HepG2 (cell line): ENCODE measurements at regions not wholly inside any gene's neighbourhood (a gene's known extent, or its start where the extent isn't known, plus 50 kb on each side); places are given as distances from the start of the nearest gene placed in this dataset.

ENCODE experiments used
- ATAC-seq: fragments of 200-7000 bp; cut with Tn5 transposase; 3 replicates; pipeline ENCODE4 v1.9.1; 2020; ENCODE audit warnings: mild to moderate bottlenecking, moderate library complexity
- BruUV-seq: library from RNA; stranded (reverse); fragments of 400-500 nt; replicated peaks from 2 replicates; lab custom pipeline; 2021; lab: Mats Ljungman, UMichigan
- CTCF ChIA-PET: fragments of 300-600 bp; formaldehyde crosslinking; extraction: SDS; loops from one replicate; lab custom pipeline; 2021; ENCODE audit warnings: low total read pairs, inconsistent platforms, low intra/inter-chr PET ratio; lab: Yijun Ruan, JAX
- POLR2A ChIA-PET: fragments of 350-600 bp; sonication (Branson Sonifier 250); formaldehyde crosslinking; loops from one replicate; lab custom pipeline; 2020; ENCODE audit warnings: antibody characterized with exemption, inconsistent platforms; lab: Yijun Ruan, JAX
- DNase-seq: peaks from one replicate; pipeline ENCODE4 v3.0.0-alpha.2; 2015; ENCODE audit warnings: low spot score
- FAIRE-seq: peaks from 3 replicates; lab custom pipeline; 2011; peaks lifted over from hg19 to GRCh38; lab: Jason Lieb, UNC
- H2AFZ ChIP-seq: one replicate; pipeline ENCODE4 v1.6.1; 2011; ENCODE audit warnings: low read length, inconsistent platforms
- H3K27ac ChIP-seq: fragments of 300-600 bp; 3 replicates; pipeline ENCODE4 v1.8.0; 2011; ENCODE audit warnings: mixed run types, mild to moderate bottlenecking, mixed read lengths, low read length, inconsistent platforms; ENCODE audit not compliant: insufficient read depth; ENCODE audit errors: extremely low read length
- H3K27me3 ChIP-seq, 2 experiments: fragments of 200-600 bp in 1 of 2; 2 replicates in 1 of 2; 3 replicates in 1 of 2; pipeline versions ENCODE4 v1.6.0 to v1.8.0; 2011; ENCODE audit warnings: low read length in 2 of 2, mild to moderate bottlenecking in 2 of 2, moderate library complexity in 2 of 2, inconsistent platforms in 1 of 2; ENCODE audit not compliant: insufficient read depth in 2 of 2, control insufficient read depth in 1 of 2
- H3K36me3 ChIP-seq, 2 experiments: fragments of 200-600 bp in 1 of 2; replicated peaks in 1 of 2; 2 replicates in 1 of 2; 3 replicates in 1 of 2; pipeline versions ENCODE4 v1.5.1 to v1.8.0; 2011; ENCODE audit warnings: low read length in 2 of 2, inconsistent platforms in 1 of 2; ENCODE audit not compliant: insufficient read depth in 2 of 2, control insufficient read depth in 1 of 2
- H3K4me1 ChIP-seq: 2 replicates; pipeline ENCODE4 v1.5.1; 2012; ENCODE audit warnings: low read length, inconsistent platforms; ENCODE audit not compliant: insufficient read depth
- H3K4me2 ChIP-seq: 2 replicates; pipeline ENCODE4 v1.6.0; 2011; ENCODE audit warnings: low read depth, low read length, inconsistent platforms
- H3K4me3 ChIP-seq, 3 experiments: fragments of 200-600 bp in 1 of 3; sonication (generic), shearing (Covaris generic) in 1 of 3; replicated peaks in 1 of 3; 2 replicates each; pipeline ENCODE4 v1.5.1; 2011 to 2016; ENCODE audit warnings: low read length in 3 of 3, inconsistent platforms in 2 of 3, low read depth in 2 of 3, mild to moderate bottlenecking in 2 of 3, control low read depth in 1 of 3, mixed read lengths in 1 of 3; ENCODE audit not compliant: insufficient read depth in 1 of 3
- H3K79me2 ChIP-seq: one replicate; pipeline ENCODE4 v1.6.1; 2011; ENCODE audit warnings: low read length, inconsistent platforms; ENCODE audit not compliant: insufficient read depth
- H3K9ac ChIP-seq: 2 replicates; pipeline ENCODE4 v1.6.0; 2011; ENCODE audit warnings: mild to moderate bottlenecking, low read depth, low read length, inconsistent platforms; ENCODE audit not compliant: insufficient read depth
- H3K9me3 ChIP-seq: 2 replicates; pipeline ENCODE4 v1.5.1; 2012; ENCODE audit warnings: mild to moderate bottlenecking, low read length
- H4K20me1 ChIP-seq: 2 replicates; pipeline ENCODE4 v1.6.0; 2011; ENCODE audit warnings: inconsistent platforms, mild to moderate bottlenecking, low read length, moderate library complexity; ENCODE audit not compliant: insufficient read depth
- GLI4 ChIP-seq: sonication (generic); formaldehyde crosslinking; IDR thresholded peaks from 2 replicates; pipeline ENCODE4 v1.5.1; 2020; ENCODE audit warnings: missing genetic modification reagents, mild to moderate bottlenecking, moderate library complexity, borderline replicate concordance
- KLF11 ChIP-seq: IDR thresholded peaks from 2 replicates; pipeline ENCODE4 v1.6.1; 2016; ENCODE audit warnings: missing compliant biosample characterization
- PRDM10 ChIP-seq: sonication (generic); formaldehyde crosslinking; IDR thresholded peaks from 2 replicates; pipeline ENCODE4 v1.4.0; 2020; ENCODE audit warnings: low read depth, missing genetic modification reagents
- RFXAP ChIP-seq: sonication (generic); formaldehyde crosslinking; IDR thresholded peaks from 2 replicates; pipeline ENCODE4 v1.4.0; 2020; ENCODE audit warnings: missing genetic modification reagents, borderline replicate concordance
- THAP11 ChIP-seq: IDR thresholded peaks from 2 replicates; pipeline ENCODE4 v1.6.1; 2016; ENCODE audit warnings: missing biosample characterization, missing genetic modification reagents
- ZMYM2 ChIP-seq: sonication (generic); formaldehyde crosslinking; IDR thresholded peaks from 2 replicates; pipeline ENCODE4 v1.8.0; 2022; ENCODE audit warnings: mild to moderate bottlenecking, missing genetic modification reagents
- WGBS: methylation state at CpG from one replicate; pipeline ENCODE4 v1.1.6; 2017; ENCODE audit warnings: low lambda C conversion rate; 5-methylcytosine and 5-hydroxymethylcytosine counted together
- in situ Hi-C: cut with HindIII; loops from 2 replicates; pipeline ENCODE4 v1.10.0; 2017; ENCODE audit warnings: low pct_unique_long_range_greater_than_20kb; ENCODE audit not compliant: extremely low pct_ligation_motif_present
- intact Hi-C: fragments of 100-400 bp; cut with micrococcal nuclease; formaldehyde crosslinking; loops from one replicate; pipeline ENCODE4 v1.10.0; 2022; ENCODE audit not compliant: unreplicated experiment

- no peak overlapping the region for H3K9ac ChIP-seq
- H3K27ac ChIP-seq: no peak overlapping the region
- no peak overlapping the region for H3K4me2 ChIP-seq
- H3K79me2 ChIP-seq: no peaks in the 10 kb centered on the region
- no peaks in the 10 kb centered on the region for H3K9me3 ChIP-seq
- DNase-seq (no peak), FAIRE-seq (no peak), ATAC-seq (no peak)
- H4K20me1 ChIP-seq: no peaks in the 10 kb centered on the region
- H3K27me3 ChIP-seq: peaks cover 2 to 39% of the 10 kb centered on the region in 2 experiments; a peak in 3 of 5 replicates
- intact Hi-C loops: no loop called here
- H3K4me3 ChIP-seq: no peak overlapping the region
- TF ChIP-seq ZMYM2 (CRISPR knock-in tag) (no peak), PRDM10 (CRISPR knock-in tag) (no peak), RFXAP (CRISPR knock-in tag) (no peak), KLF11 (no peak), THAP11 (CRISPR knock-in tag) (no peak), GLI4 (CRISPR knock-in tag) (no peak)
- BruUV-seq: no TSS peak
- H2AFZ ChIP-seq: no peak overlapping the region
- ChIA-PET POLR2A (no interaction called here), CTCF (no interaction called here)
- in situ Hi-C loops: no loop called here
- H3K4me1 ChIP-seq: no peaks in the 10 kb centered on the region
- no peaks in the 10 kb centered on the region for H3K36me3 ChIP-seq
- WGBS: 33% methylated on average over 4 of the region's 6 CpGs
These were observed 98.0 kb upstream of the FAM20C start for GRCh38 chr7:94251-94801.
